ENCODE measurements at regions not wholly inside any gene's neighbourhood (a gene's known extent, or its start where the extent isn't known, plus 50 kb on each side); places are given as distances from the start of the nearest gene placed in this dataset.
"Not testable (repeated sequence)": the region's sequence is repeated elsewhere in the genome, so short reads cannot be mapped to it uniquely, and the experiment has no call there.

DNA sequence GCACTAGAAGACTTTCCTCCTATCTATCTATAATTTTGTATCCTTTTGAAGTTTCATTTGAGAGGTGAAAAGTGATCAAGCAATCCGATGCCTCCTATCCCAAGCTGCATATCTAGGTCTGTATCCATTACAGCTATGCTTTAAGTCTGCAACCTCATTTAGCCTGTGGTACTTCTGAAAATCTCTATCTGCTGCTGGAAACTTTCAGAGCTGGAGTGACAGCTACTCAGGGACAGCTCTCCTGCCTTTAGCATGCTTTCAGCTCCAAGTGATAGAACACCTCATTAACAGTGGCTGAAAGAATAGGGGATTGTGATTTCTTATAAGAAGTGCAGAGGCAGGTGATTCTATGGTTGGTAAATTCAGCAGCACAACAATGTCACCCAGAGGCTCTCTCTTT lies 1153.5 kb downstream of the AACS start:
- no peak for DNase-seq

DNA sequence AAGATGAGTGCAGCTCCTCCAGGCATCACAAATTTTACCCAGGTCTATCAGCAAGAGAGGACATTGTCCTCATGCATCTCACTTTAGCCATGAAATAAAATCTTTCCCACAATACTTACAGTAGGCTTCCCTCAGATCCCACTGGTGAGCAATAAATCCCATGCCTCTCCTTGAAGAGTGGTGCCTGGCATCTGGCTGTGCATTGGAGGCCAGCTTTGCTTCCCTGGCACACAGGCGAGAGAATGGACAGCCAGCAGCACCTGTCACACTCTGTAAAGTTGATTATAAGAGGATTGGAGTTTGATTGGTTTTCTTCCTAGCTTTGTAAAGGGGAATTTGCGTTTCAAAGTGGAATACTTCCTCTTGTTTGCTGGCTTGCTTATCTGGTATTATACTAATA lies 1153.9 kb downstream of the AACS start:
- no peak for DNase-seq

DNA sequence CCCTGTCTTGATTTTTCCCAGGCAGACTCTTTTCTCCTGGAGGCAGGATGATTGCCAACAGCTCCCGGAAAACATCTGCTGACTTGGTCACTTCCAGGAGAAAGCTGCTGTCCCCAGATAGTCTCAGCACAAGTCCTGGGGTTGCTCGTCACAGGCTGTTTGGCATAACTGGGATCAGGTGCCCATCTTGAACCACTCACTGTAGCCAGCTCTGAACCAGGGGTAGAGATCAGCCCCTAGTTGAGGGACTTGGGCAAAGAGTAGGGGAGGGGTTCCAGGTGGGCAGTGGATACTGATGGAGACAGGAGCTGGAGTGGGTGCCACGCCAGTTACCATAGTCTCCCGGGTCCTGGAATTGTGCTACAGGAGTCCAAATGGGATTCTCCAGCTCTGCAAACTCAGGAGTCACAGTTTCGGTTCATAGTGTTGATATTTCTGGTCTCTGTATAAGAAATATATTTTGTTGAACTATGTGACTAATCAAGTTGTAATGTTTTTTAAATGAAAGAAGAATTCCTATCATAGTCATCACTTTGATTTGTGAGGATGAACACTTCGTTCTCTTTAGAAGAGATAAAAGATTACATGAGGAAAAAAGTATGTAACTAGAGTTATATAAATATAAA lies 1154.5 kb downstream of the AACS start:
- no peak for DNase-seq

DNA sequence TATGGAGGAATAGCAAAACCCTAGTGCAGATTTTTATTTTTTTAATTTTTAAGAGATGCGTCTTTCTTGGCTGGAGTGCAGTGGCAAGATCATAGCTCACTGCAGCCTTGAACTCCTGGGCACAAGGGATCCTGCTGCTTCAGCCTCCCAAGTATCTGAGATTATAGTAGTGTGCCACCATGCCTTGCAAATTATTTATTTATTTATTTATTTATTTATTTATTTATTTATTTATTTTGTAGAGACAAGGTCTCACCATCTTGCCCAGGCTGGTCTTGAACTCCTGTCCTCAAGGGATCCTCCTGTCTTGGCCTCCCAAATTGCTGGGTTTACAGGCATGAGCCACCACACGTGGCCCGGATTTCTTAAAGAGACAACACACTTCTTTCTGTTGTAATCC lies 1158.8 kb downstream of the AACS start:
- no peak for DNase-seq

DNA sequence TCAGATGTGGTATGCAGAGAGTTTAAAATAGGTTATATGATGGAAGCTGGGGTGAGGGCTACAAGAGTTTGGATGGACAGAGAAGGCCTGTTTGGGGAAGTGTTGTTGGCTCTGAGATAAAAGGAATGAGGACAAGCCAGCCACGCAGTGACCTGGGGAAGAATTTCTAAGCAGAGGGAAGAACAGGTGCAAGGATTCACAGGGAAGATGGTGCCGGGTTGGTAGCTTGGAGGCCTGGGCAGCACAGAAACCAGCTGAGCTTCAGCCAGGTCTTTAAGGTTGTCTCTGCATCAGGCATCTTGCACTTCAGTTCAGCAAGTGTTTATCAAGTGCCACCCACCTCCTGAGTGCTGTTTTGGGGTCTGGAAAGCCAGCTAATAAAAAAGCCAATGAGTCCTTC lies 1163.7 kb downstream of the AACS start:
- no peak for DNase-seq

DNA sequence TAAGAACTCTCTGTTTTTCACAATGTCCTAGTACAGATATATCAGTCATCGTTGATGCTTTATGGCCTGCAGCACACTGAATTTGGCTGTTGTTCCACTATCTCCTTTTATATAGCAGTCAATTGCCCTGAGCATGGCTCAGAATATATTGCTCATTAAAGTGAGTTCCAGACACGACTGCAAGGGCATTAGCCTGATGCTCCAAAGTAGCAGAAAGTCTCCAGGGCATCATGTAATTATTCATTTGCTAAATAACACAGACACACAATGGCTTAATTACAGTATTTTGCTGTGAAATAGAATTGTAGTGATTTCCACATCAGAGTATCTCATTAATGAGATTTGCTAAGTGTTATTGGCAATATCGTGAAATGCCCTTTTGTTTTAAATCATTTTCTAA lies 1167.5 kb downstream of the AACS start:
- DNase-seq, result no peak

DNA sequence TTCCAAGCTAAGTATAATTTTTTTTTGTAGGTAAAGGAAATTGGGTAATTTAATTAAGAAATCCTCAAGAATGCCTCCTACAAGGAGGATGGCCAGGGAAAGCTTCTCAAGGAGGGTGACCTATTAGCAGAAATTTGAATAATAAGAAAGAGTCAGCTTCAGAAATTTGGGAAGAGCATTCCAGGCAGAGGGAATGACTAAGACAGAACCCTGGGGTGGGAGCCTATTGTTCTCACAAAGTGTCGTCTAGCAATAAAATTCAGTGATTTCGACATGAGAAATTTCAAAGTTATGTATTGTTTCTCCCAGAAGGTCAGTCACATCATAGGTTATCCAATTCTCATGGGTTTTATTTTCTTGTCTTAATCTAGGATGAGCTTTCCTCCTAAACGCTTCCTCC lies 1168.4 kb downstream of the AACS start:
- DNase-seq, result no peak

DNA sequence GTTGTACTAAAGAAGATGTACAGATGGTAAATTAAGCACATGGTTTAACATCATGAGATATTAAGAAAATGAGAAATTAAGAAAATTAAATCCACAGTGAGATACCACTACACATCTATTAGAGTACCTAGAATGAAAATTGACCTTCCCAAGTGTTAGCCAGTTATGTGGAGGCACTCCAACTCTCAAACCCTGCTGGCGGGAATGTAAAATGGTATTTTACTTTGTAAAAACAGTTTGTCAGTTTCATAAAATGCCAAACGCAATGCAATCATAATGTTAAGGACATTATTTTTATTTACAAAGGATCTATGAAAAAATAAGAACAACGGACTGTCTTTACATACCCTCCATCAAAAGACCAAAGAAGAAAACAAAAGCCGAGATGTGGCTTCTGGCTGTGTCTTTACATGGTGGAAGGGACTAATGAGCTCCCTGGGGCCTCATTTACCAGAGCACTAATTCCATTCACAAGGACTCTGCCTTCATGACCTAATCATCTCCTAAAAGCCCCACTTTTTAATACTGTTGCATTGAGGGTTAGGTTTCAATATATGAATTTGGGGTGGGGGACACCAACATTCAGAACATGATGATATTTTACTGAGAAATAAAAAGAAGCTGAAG lies 1178.7 kb downstream of the AACS start:
- no peak for DNase-seq

DNA sequence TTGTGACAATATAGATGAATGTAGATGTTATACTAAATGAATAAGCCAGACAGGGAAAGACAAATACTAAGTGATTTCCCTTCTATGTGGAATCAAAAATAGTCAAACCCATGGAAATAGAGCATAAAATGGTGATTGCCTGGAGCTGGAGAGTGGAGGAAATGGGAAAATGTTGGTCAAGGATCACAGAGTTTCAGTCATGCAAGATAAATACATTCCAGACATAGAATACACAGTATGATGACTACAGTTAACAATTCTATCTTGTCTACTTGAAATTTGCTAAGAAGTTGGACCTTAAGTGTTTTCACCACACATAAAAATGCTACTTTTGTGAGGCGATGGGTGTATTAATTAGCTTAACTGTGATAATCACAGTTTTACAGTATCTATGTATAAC lies 1182.7 kb downstream of the AACS start:
- DNase-seq, result no peak

DNA sequence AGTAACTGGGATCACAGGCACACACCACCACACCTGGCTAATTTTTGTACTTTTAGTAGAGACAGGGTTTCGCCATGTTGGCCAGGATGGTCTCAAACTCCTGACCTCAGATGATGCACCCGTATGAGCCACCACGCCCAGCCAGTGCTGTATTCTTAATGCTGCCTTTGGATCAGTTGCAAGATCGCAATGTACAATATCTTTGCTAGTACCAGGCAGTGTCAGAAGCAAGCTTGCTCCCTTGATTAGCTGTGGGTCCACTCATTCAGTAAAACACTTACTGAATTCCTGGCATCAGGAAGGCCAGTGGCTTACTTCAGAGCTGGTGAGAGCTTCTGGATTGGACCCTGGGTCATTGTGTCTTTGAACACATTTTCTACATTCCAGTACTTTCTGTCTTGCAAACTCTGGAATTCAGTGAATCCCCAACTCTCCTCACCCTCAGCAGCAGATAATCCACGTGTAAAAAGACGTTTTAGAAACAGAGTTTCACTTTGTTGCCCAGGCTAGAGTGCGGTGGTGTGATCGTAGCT lies 1183.7 kb downstream of the AACS start:
- no peak for DNase-seq

DNA sequence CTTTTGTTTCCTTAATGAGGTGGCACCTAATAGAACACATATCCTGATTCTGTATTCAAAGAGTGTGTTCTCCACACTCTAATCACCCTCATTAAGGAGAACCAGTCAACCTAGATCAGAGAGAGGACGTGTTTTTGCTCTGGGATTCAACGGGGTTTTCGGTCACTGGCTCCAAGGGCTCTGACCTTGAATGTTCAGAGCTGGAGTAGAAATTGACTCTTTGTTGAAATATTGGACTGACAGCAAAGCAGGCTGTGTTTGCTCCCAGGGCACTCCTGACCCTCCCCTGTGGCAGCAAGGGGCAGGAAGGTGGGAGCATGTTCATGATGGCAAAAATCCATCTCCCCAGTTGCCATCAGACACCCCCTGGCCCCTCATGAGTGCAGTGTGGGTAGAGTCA lies 1193.0 kb downstream of the AACS start:
- DNase-seq, result no peak

DNA sequence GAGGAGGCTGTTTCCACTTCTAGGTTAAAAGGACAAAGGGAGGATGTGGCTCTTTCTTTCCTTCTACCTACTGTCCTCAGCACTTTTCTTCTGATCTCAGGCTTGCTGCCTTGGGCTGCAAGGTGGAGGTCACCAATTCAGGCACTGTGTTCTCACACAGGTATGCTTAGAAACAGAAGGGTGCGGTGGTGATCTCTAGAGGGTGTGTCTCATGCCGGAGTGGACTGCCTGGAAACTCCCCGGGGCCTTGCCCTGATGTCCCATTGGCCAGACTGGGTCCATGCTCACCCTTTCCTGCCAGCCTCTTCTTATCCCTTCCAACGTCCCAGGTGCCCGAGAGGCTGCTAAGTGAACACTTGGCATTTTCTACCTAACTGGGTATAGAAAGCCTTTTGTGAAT lies 1197.6 kb downstream of the AACS start:
- no peak for DNase-seq

DNA sequence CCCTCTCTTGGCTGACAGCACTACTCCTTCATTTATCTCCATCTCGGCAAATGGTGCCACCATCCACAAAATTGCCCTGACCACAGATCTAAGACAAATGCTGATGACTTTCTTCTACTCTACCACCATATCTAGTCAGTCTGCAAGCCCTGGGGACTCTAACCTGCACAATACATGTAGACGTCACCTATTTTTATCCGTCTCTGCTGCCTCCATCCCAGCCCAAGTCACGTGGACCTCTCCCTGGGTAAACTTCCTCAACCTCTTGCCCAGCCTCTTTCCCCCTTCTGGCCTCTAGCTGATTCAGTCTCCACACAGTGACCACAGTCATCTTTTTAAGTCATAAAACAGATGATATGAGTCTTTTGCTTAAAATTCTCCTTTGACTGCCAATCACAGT lies 1203.0 kb downstream of the AACS start:
- no peak for DNase-seq

DNA sequence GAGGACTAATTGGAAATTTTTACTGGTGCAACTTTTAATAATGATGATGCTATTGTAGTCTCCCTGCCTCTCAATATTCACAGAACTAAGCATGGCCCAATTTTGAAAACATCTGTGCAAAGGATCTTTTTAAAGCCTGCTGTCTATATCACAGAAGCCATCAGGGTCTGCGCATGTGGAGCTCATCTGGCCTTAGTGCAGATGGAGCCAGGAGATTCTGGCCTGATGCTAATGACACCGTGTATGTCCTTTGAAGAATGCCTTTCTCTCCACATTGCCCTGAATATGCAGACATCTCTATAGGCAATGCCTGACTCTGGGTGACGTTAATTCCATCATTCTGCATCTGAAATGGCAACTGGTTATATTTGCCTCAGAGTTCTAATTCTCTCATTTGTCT lies 1205.9 kb downstream of the AACS start:
- DNase-seq, result no peak

DNA sequence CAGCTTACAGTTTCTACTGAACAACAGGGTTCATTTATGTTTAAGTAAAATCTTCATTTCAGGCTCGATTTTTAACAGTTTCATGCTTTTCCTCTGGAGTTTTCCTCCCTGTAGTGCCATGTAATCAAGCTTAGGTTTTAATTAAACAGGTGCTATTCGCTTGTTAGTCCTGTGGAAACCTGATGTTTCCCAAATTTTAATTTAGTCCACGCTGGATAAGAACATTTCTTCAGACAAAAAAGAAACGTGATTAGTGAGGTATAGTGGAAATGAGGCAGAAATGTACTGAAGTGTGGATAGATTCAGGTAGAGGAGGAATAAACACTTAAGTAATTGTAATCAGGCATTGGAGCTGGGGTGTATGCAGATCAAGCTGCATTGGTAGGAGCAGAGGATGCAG lies 1217.5 kb downstream of the AACS start:
- no peak for DNase-seq

DNA sequence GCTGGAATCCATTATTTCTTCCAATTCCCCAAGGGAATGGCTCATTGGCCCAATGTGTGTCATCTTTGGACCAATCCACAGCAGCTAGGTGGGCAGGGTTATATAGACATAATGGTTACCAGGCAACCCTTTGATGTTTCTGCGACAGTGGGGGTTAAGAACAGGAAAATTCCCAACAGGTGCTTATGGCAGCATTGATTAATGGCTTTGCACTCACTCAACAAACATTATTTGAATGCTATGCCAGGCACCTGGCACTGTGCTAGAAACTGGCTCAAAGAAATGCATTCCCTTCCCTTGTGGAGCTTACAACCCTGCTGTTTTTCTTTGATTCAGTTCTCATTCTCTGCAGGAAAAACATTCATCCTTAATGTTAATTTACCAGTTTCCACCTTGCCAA lies 1221.0 kb downstream of the AACS start:
- no peak for DNase-seq

DNA sequence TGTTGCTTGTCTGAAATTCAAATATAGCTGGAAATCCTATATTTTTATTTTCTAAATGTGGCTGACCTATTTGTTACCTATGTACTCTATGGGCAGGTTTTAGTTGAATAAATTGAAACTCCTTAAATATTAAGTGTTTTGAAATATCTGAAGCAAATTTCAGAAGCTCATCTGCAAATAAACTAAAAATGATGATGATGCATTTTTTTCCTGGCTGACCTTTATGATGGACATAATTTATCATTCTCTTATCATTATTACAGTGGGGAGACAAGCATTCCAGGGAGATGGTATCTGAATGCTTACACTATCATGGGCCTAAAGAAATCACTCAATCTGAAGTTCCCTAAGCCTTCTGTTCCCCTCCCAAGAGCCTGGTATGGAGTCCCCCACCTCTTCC lies 1225.2 kb downstream of the AACS start:
- no peak for DNase-seq

DNA sequence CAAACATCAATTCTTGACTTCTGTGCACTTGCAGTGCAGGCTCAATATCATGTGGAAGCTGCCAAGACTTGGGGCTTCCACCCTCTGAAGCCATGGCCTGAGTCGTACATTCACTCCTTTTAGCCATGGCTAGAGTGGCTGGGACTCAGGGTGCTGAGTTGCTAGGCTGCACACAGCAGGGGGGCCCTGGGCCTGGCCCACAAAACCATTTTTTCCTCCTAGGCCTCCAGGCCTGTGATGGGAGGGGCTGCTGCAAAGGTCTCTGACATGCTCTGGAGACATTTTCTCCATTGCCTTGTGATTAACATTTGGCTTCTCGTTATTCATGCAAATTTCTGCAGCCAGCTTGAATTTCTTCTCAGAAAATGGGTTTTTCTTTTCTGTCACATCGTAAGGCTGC lies 1226.8 kb downstream of the AACS start:
- DNase-seq, result not testable (repeated sequence)

DNA sequence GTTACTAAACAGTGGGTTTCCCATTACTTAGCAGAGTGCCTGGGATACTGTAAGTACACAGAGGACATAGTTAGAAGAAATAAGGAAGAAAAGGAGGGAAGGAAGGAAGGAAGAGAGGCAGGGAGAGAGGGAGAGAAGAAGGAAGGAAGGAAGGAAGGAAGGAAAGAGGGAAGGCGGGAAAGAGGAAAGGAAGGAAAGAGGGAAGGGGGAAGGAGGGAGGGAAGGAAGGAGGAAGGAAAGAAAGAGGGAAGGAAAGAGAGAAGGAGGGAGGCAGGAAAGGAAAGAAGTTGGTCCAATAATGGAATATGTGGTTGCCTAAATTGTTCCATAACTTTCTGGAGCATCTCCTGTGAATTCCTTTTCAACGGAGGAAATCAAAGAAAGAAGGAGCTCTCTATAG lies 1230.4 kb downstream of the AACS start:
- DNase-seq, result no peak

DNA sequence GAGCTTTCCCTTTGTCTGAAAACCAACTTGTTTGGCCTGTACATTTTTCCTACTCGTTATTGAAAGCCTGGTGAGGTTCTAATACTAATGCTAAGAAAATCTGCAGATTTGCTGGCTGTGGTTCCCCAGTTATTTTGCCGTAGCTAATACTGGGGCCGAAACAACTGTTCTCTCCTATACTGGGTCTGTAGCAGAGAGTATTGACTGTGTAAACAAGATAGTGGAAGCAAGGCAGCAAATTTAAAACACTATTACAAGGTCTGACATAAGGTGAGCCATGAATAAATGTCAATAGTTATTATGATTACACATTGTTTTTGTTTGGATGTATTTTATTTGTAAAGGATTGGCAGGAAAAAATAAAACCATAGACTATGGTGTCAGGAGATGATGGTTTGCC lies 1244.0 kb downstream of the AACS start:
- DNase-seq, result no peak

DNA sequence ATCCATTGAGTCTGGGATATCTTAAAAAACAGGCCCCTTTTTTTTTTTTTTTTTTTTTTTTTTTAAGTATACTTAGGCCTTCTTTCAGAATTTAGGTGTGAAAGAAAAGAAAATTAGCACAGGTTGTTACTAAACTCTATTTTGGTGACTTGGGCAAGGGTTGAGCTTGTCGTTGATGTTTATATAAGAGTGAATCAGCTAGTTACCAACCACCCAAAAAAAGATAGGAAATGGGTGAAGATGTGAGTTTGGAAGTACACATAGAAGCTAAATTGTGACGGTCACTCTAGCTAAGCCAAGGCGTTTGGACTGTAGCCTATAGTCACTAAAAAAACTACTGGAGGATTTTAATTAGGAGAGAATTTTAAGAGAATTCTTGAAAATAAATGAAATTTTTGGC lies 1247.2 kb downstream of the AACS start:
- no peak for DNase-seq

DNA sequence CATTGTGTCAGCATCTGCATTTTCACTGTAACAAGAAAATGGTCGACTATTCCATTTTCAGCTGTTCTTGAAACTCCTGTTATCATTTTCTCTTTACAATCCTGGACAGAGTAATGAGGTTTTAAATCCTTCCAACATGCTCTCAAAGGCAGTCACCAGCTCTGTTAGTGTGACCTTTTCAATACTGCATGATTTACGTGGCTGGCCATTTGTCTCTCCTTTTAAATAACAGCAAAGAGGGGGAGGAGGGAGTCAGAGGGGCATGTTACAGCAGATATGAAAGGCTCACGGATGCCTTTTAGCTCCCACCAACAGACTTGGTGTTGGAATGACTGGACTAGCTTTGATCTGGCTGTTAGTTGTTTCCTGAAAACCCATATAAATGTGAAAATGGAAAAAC lies 1251.2 kb downstream of the AACS start:
- DNase-seq, result no peak

DNA sequence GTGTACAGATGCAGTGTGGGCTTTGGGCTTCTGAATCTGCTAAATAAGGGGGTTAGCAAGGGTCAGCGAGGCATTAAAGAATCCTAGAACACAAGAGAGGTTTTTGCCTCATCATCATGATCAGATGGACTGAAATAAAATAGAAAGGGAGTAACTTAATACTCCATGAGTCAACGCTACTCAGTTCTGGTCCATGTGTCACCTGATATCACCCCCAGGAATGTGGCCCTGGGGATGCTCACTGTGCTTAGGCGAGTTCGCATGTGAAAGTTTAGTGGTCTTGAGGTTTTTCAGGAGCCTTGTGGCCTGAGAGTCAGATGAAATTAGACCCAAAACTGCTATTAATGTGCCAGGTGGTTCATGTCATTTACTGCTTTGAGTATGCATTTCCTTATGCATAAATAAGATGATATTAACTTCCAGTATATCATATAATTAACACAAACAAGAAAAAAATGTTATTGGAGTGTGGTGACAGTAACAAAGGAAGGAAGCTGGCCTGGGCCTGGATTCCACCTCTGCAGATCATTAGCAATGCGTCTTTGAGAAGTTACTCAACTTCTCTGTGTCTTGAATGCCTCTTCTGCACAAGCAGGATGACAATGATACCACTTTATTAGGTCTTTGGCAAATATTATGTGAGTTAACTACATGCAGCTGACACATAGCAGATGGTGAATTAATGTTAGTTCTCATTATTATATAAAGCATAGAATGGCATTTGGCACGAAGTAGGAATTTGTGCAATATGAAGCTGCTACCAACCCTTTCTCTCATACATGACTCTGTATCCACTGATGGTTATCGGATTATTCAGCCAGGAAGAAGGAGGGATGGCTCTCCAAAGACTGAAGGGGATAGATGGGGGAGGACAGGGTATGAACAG lies 1272.6 kb downstream of the AACS start:
- DNase-seq, result no peak

DNA sequence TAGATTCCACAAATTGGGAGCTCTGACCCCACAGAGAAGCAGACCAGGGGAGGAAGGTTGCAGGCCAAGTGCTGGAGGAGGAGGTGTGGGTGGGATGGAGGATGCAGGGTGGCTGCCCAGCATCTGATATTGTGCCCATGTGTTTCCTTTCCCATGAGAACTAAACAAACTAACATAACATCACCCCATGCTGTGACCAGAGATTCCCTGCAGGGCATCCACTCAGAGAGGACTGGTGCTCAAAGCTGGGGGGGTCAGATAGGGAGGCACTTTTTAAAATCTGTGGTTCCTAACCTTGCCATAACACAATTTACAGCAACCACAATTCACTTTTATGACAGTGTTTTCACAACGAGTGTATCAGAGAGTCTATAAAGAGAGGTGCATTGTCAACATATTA lies 1277.6 kb downstream of the AACS start:
- DNase-seq, result no peak
